Heart right ventricle (tissue), 16 donors: ENCODE measurements at regions not wholly inside any gene's neighbourhood (a gene's known extent, or its start where the extent isn't known, plus 50 kb on each side); places are given as distances from the start of the nearest gene placed in this dataset.

Source experiments
- ATAC-seq, 8 donors: fragments of 200-7000 bp; cut with Tn5 transposase; one replicate each; pipeline ENCODE4 v1.9.1; 2020; ENCODE audit warnings: mild to moderate bottlenecking in 8 of 8, moderate library complexity in 8 of 8, moderate number of reproducible peaks in 1 of 8
- DNase-seq, 2 donors: peaks; one replicate each; pipeline ENCODE4 v3.0.0-alpha.2; 2020
- H3K27ac ChIP-seq, 10 donors: fragments of 200-600 bp; sonication (generic) in 2 of 10; one replicate each; pipeline versions ENCODE4 v1.5.0 to v1.8.0; 2020 to 2022; ENCODE audit warnings: mild to moderate bottlenecking in 3 of 10
- H3K27me3 ChIP-seq, 7 donors: fragments of 200-600 bp; one replicate each; pipeline ENCODE4 v1.8.0; 2021 to 2022; ENCODE audit warnings: mild to moderate bottlenecking in 2 of 7
- H3K36me3 ChIP-seq, 9 donors: fragments of 200-600 bp; sonication (generic) in 1 of 9; one replicate each; pipeline versions ENCODE4 v1.5.0 to v1.8.0; 2020 to 2022; ENCODE audit warnings: mild to moderate bottlenecking in 2 of 9
- H3K4me1 ChIP-seq, 9 donors: fragments of 200-600 bp; sonication (generic) in 1 of 9; one replicate each; pipeline versions ENCODE4 v1.5.0 to v1.8.0; 2020 to 2022; ENCODE audit warnings: mild to moderate bottlenecking in 4 of 9
- H3K4me3 ChIP-seq, 10 donors: fragments of 200-600 bp; sonication (generic) in 2 of 10; one replicate each; pipeline versions ENCODE4 v1.5.0 to v1.8.0; 2020 to 2022; ENCODE audit warnings: mild to moderate bottlenecking in 7 of 10, moderate library complexity in 2 of 10
- H3K9me3 ChIP-seq, 11 donors: fragments of 200-600 bp in 10 of 11; sonication (generic) in 2 of 11; one replicate each; pipeline versions ENCODE4 v1.5.0 to v1.8.0; 2013 to 2022; ENCODE audit warnings: mild to moderate bottlenecking in 2 of 11, control low read depth in 1 of 11, moderate library complexity in 1 of 11
- WGBS, 2 donors: extraction: QIAGEN DNeasy Blood & Tissue Kit; methylation state at CpG; one replicate each; pipeline ENCODE4 v1.1.7; 2013; ENCODE audit warnings: inconsistent platforms in 1 of 2; 5-methylcytosine and 5-hydroxymethylcytosine counted together
- intact Hi-C, 10 donors: fragments of 100-400 bp; cut with DNase I; formaldehyde crosslinking; loops; one replicate each; pipeline versions ENCODE4 v1.11.1 to v1.14.2; 2022
- TF ChIP-seq, protein P1 (sequence below), 9 donors: fragments of 200-600 bp; sonication (generic) in 2 of 9; IDR thresholded peaks; one replicate each; pipeline versions ENCODE4 v1.5.0 to v1.8.0; 2021 to 2022; ENCODE audit warnings: antibody characterized with exemption in 9 of 9, mild to moderate bottlenecking in 5 of 9, moderate library complexity in 1 of 9
- donor health status: Arrhythmogenic right ventricular cardiomyopathy.
- donor health status: ischemic (EF 13 %, LVEDD 7.1; RV severe dilation, severe dysfunction).
- donor health status: healthy with polysubstance abuse.
- donor health status: DM: no; HTN: yes; CAD: no.
- donor health status: DM: no; HTN: no; CAD: no.
- donor health status: ischemic (EF 25% LVEDD 6.9; RV normal size, moderate dysfunction).
- donor health status: ischemic (EF 25% LVEDD 5.7; RV mildly dilated, moderate dysfunction).
- donor health status: healthy.
- donor health status: DM: yes; HTN: yes; CAD: no.
- donor health status: Ischemic cardiomyopathy.
- donor health status: ischemic (EF 35%, LVEDD 5.7; RV mildly dilated, moderate dysfunction).
- donor health status: nonischemic (EF 11% LVEDD 7.7; RV severe dilation, severe dysfunction).
- donor health status: DM: yes; HTN: yes; CAD: no.
- donor health status: PGD.
- donor health status: ischemic (EF 29% LVEDD 5.4; RV normal size, mild dysfunction).
- donor health status: nonischemic (EF 23%, LVEDD 6.1; RV moderate dilation, normal function).

DNA sequence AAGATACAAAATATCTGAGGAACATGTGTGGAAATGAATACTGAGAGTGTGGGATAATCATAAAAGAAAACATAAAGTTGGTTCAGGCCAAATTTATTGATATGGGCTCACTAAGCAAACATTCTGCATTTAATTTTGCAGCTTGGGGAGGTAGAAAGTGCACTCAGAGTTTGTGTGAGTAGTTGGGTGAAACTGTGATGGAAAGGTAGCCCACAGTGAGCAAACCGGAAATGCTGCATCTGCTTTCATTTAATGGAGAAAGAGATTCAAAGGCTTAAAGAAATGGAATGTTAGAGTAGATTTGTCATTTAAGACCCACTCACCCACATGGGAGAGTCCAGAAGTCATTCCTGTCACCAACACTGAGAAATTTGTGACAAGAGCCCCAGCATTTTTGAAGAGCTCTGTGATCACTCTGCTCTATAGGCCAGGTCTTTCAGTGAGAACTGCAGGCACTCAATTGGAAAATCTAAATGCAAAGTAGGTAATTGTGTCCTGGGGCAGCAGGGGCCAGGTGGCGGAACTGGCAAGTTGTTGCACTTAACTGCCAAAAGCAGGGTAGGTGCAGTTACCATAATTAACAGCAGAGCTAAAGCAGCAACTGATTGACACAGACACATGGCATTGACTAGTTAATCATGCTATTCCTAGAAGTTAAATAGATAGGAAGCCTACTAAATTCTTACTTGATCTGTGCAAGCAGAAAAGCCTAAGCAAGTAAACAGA lies 1228.3 kb upstream of the PCDH20 start:
- ATAC-seq (no peak), DNase-seq (no peak)
- TF ChIP-seq, protein P1, sequence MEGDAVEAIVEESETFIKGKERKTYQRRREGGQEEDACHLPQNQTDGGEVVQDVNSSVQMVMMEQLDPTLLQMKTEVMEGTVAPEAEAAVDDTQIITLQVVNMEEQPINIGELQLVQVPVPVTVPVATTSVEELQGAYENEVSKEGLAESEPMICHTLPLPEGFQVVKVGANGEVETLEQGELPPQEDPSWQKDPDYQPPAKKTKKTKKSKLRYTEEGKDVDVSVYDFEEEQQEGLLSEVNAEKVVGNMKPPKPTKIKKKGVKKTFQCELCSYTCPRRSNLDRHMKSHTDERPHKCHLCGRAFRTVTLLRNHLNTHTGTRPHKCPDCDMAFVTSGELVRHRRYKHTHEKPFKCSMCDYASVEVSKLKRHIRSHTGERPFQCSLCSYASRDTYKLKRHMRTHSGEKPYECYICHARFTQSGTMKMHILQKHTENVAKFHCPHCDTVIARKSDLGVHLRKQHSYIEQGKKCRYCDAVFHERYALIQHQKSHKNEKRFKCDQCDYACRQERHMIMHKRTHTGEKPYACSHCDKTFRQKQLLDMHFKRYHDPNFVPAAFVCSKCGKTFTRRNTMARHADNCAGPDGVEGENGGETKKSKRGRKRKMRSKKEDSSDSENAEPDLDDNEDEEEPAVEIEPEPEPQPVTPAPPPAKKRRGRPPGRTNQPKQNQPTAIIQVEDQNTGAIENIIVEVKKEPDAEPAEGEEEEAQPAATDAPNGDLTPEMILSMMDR (IDR thresholded peaks at IDR 0.05), result no peak
- Histone ChIP-seq H3K27me3 (no peaks in the 10 kb centered on the region), H3K4me1 (no peaks in the 10 kb centered on the region), H3K27ac (no peak overlapping the region), H3K9me3 (peaks cover 0 to 15% (median 0%) of the 10 kb centered on the region in 11 donors), H3K4me3 (no peak overlapping the region), H3K36me3 (no peaks in the 10 kb centered on the region)
- intact Hi-C loops, result no loop called here
- WGBS, 2 donors, result 70 to 85% methylated on average over 2 of the region's 2 CpGs

DNA sequence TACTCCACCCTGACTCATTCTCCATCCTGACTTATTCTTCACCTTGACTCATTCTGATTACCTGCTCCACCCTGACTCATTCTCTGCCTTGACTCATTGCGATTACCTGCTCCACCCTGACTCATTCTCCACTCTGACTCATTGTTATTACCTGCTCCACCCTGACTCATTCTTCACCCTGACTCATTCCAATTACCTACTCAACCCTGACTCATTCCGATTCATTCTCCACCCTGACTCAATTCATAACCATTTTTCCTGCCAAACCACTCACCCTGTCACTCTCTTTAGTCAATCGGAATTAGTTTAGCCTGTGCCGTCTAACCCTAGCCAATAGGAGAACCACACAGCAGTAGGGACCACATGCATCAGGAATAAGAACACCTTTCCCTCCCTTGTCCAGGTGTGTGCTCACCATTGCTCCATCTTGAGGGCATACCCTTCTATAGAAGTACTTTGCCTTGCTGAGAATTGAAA lies 1227.4 kb upstream of the PCDH20 start:
- H3K27ac ChIP-seq, result no peak overlapping the region
- 88 to 93% methylated on average over 4 of the region's 4 CpGs for WGBS, 2 donors
- H3K4me1 ChIP-seq, result no peaks in the 10 kb centered on the region
- TF ChIP-seq, protein P1 (IDR thresholded peaks at IDR 0.05), result no peak
- intact Hi-C loops, result no loop called here
- ATAC-seq (no peak), DNase-seq (no peak)
- no peak overlapping the region for H3K4me3 ChIP-seq
- no peaks in the 10 kb centered on the region for H3K27me3 ChIP-seq
- H3K9me3 ChIP-seq, result peaks cover 0 to 15% (median 0%) of the 10 kb centered on the region in 11 donors
- no peaks in the 10 kb centered on the region for H3K36me3 ChIP-seq

DNA sequence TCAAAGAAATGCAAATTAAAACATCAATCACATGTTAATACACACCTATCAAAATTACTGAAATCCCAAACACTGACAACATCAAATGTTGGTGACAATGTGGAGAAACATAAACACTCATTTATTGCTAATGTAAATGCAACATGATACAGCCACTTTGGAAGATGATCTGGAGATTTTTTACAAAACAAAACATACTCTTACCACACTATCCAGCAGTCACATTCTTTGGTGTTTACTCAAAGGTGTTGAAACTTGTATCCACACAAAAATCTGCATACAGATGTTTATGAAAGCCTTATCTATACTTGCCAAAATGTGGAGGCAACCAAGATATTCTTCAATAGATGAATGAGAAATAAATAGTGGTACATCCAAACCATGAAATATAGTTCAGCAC lies 1219.5 kb upstream of the PCDH20 start:
- Histone ChIP-seq H3K36me3 (no peaks in the 10 kb centered on the region), H3K4me3 (no peak overlapping the region), H3K9me3 (peaks cover 0 to 12% (median 0%) of the 10 kb centered on the region in 11 donors), H3K4me1 (no peaks in the 10 kb centered on the region), H3K27ac (no peak overlapping the region), H3K27me3 (no peaks in the 10 kb centered on the region)
- ATAC-seq (no peak), DNase-seq (no peak)
- TF ChIP-seq, protein P1 (IDR thresholded peaks at IDR 0.05), result no peak
- intact Hi-C loops, result no loop called here

DNA sequence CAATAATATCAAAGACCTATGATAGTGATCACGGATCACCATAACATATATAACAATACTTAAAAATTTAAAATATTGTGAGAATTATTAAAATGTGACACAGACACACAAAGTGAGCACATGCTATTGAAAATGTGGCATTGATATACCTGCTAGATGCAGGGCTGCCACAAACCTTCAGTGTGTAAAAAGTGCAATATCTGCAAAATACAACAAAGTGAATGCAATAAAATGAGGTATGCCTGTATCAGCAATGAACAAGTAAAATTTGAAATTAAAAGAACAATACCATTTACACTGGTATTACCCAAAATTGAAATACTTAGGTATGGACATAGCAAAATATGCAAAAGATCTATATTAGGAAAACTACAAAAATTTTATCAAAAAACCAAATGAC lies 1217.8 kb upstream of the PCDH20 start:
- 84 to 90% methylated on average over 1 of the region's 1 CpG for WGBS, 2 donors
- intact Hi-C loops, result no loop called here

More for the DNA sequence above, 1217.8 kb upstream of the PCDH20 start:
- no peak for ATAC-seq
- TF ChIP-seq, protein P1 (IDR thresholded peaks at IDR 0.05), result no peak
- H3K36me3 ChIP-seq, result no peaks in the 10 kb centered on the region
- no peaks in the 10 kb centered on the region for H3K27me3 ChIP-seq
- no peak overlapping the region for H3K4me3 ChIP-seq
- H3K4me1 ChIP-seq, result no peaks in the 10 kb centered on the region
- H3K9me3 ChIP-seq, result peaks cover 0 to 16% (median 0%) of the 10 kb centered on the region in 11 donors
- DNase-seq, result no peak
- no peak overlapping the region for H3K27ac ChIP-seq
